ENCODE measurements at regions not wholly inside any gene's neighbourhood (a gene's known extent, or its start where the extent isn't known, plus 50 kb on each side); places are given as distances from the start of the nearest gene placed in this dataset.

- TF ChIP-seq CTCF (IDR thresholded peaks at IDR 0.05): no peak
- no peak for TF ChIP-seq POLR2AphosphoS5 (IDR thresholded peaks at IDR 0.05)
Observed at GRCh38 chr9:14517154-14517906, 175.9 kb downstream of the ZDHHC21 start.
